HEK293 (cell line): ENCODE measurements at regions not wholly inside any gene's neighbourhood (a gene's known extent, or its start where the extent isn't known, plus 50 kb on each side); places are given as distances from the start of the nearest gene placed in this dataset.

ENCODE experiments used
- CTCF ChIA-PET: fragments of 350-600 bp; formaldehyde crosslinking; extraction: SDS; loops from one replicate; lab custom pipeline; 2021; ENCODE audit warnings: antibody characterized with exemption; lab: Yijun Ruan, JAX
- POLR2A ChIA-PET: fragments of 300-600 bp; formaldehyde crosslinking; extraction: SDS; loops from one replicate; lab custom pipeline; 2020; ENCODE audit warnings: antibody characterized with exemption, inconsistent platforms; lab: Yijun Ruan, JAX
- H3K27ac ChIP-seq: fragments of 200-500 bp; sonication (Bioruptor generic); 2 replicates; pipeline ENCODE4 v1.5.1; 2014; ENCODE audit warnings: low read depth, low read length, control low read depth, inconsistent platforms; ENCODE audit errors: extremely low read depth
- H3K36me3 ChIP-seq, 2 experiments: fragments of 200-500 bp in 1 of 2; sonication (Bioruptor generic) in 1 of 2; 1 replicate in 1 of 2; 2 replicates in 1 of 2; pipeline ENCODE4 v1.5.1; 2014 to 2017; ENCODE audit warnings: inconsistent platforms in 2 of 2, low read length in 2 of 2; ENCODE audit not compliant: control insufficient read depth in 2 of 2, insufficient read depth in 1 of 2
- H3K4me1 ChIP-seq: fragments of 200-500 bp; sonication (Bioruptor generic); 2 replicates; pipeline ENCODE4 v1.5.1; 2014; ENCODE audit warnings: mild to moderate bottlenecking, low read length, inconsistent platforms; ENCODE audit not compliant: control insufficient read depth, insufficient read depth
- H3K4me3 ChIP-seq: 2 replicates; pipeline ENCODE4 v1.5.1; 2011; ENCODE audit warnings: low read depth, mild to moderate bottlenecking, control low read depth, low read length, moderate library complexity
- H3K9me3 ChIP-seq: fragments of 200-500 bp; sonication (Bioruptor generic); 2 replicates; pipeline ENCODE4 v1.5.1; 2014; ENCODE audit warnings: low read depth, low read length, inconsistent platforms; ENCODE audit not compliant: control insufficient read depth, insufficient read depth
- OSR2 ChIP-seq: fragments of 450-650 bp; formaldehyde crosslinking; IDR thresholded peaks from 2 replicates; pipeline ENCODE4 v1.5.1; 2016; ENCODE audit warnings: missing biosample characterization, missing genetic modification characterization
- SALL2 ChIP-seq: fragments of 450-650 bp; formaldehyde crosslinking; IDR thresholded peaks from 2 replicates; pipeline ENCODE4 v1.5.0; 2017; ENCODE audit warnings: missing biosample characterization, mild to moderate bottlenecking, missing genetic modification characterization, borderline replicate concordance
- TCF7L2 ChIP-seq: IDR thresholded peaks from 2 replicates; pipeline ENCODE4 v1.6.1; 2011; ENCODE audit warnings: low read depth, mild to moderate bottlenecking, inconsistent platforms, low read length, moderate library complexity, borderline replicate concordance
- TRIM28 ChIP-seq: IDR thresholded peaks from 2 replicates; pipeline ENCODE4 v1.6.1; 2011; ENCODE audit warnings: low read length, control low read depth, borderline replicate concordance
- WT1 ChIP-seq: fragments of 450-650 bp; formaldehyde crosslinking; IDR thresholded peaks from 2 replicates; pipeline ENCODE4 v1.5.1; 2016; ENCODE audit warnings: missing biosample characterization, missing genetic modification characterization
- ZBTB1 ChIP-seq: fragments of 450-650 bp; formaldehyde crosslinking; IDR thresholded peaks from 2 replicates; pipeline ENCODE4 v1.5.1; 2016; ENCODE audit warnings: missing biosample characterization, missing genetic modification characterization
- ZBTB48 ChIP-seq: fragments of 450-650 bp; formaldehyde crosslinking; IDR thresholded peaks from 2 replicates; pipeline ENCODE4 v1.5.1; 2016; ENCODE audit warnings: missing biosample characterization, missing genetic modification characterization
- ZBTB6 ChIP-seq: fragments of 450-650 bp; formaldehyde crosslinking; IDR thresholded peaks from 2 replicates; pipeline ENCODE4 v1.5.1; 2017; ENCODE audit warnings: missing biosample characterization, missing genetic modification characterization
- ZBTB8A ChIP-seq: fragments of 450-650 bp; formaldehyde crosslinking; IDR thresholded peaks from 2 replicates; pipeline ENCODE4 v1.5.1; 2016; ENCODE audit warnings: missing biosample characterization, missing genetic modification characterization
- ZFP3 ChIP-seq: fragments of 450-650 bp; formaldehyde crosslinking; IDR thresholded peaks from 2 replicates; pipeline ENCODE4 v1.5.1; 2016; ENCODE audit warnings: low read depth, missing biosample characterization, missing genetic modification characterization
- ZFP37 ChIP-seq: fragments of 450-650 bp; formaldehyde crosslinking; IDR thresholded peaks from 2 replicates; pipeline ENCODE4 v1.5.1; 2016; ENCODE audit warnings: missing biosample characterization, missing genetic modification characterization
- ZFP69B ChIP-seq: fragments of 450-650 bp; formaldehyde crosslinking; IDR thresholded peaks from 2 replicates; pipeline ENCODE4 v1.5.1; 2016; ENCODE audit warnings: missing biosample characterization, missing genetic modification characterization
- ZNF112 ChIP-seq: fragments of 450-650 bp; formaldehyde crosslinking; IDR thresholded peaks from 2 replicates; pipeline ENCODE4 v1.5.0; 2017; ENCODE audit warnings: missing biosample characterization, missing genetic modification characterization
- ZNF155 ChIP-seq: fragments of 450-650 bp; formaldehyde crosslinking; IDR thresholded peaks from 2 replicates; pipeline ENCODE4 v1.5.1; 2016; ENCODE audit warnings: missing biosample characterization, missing genetic modification characterization
- ZNF2 ChIP-seq: fragments of 450-650 bp; formaldehyde crosslinking; IDR thresholded peaks from 2 replicates; pipeline ENCODE4 v1.5.1; 2016; ENCODE audit warnings: missing biosample characterization, missing genetic modification characterization
- ZNF211 ChIP-seq: fragments of 450-650 bp; formaldehyde crosslinking; IDR thresholded peaks from 2 replicates; pipeline ENCODE4 v1.5.1; 2016; ENCODE audit warnings: low read depth, missing biosample characterization, missing genetic modification characterization
- ZNF555 ChIP-seq: fragments of 450-650 bp; formaldehyde crosslinking; conservative IDR thresholded peaks from 2 replicates; pipeline ENCODE4 v1.5.1; 2017; ENCODE audit warnings: missing biosample characterization, mild to moderate bottlenecking, missing genetic modification characterization, inconsistent platforms
- ZSCAN5A ChIP-seq: fragments of 450-650 bp; formaldehyde crosslinking; IDR thresholded peaks from 2 replicates; pipeline ENCODE4 v1.5.1; 2016; ENCODE audit warnings: missing biosample characterization, missing genetic modification characterization
- TF ChIP-seq, protein P1 (sequence below): fragments of 450-650 bp; formaldehyde crosslinking; IDR thresholded peaks from 2 replicates; pipeline ENCODE4 v1.5.1; 2016; ENCODE audit warnings: missing biosample characterization, missing genetic modification characterization, borderline replicate concordance
- TF ChIP-seq, protein P2 (sequence below): fragments of 450-650 bp; formaldehyde crosslinking; IDR thresholded peaks from 2 replicates; pipeline ENCODE4 v1.5.1; 2016; ENCODE audit warnings: missing biosample characterization, missing genetic modification characterization
- TF ChIP-seq, protein P3 (sequence below): fragments of 450-650 bp; formaldehyde crosslinking; IDR thresholded peaks from 2 replicates; pipeline ENCODE4 v1.5.1; 2016; ENCODE audit warnings: missing biosample characterization, missing genetic modification characterization
- TF ChIP-seq, protein P4 (sequence below): IDR thresholded peaks from 2 replicates; pipeline ENCODE4 v1.6.1; 2011; ENCODE audit warnings: mild to moderate bottlenecking, low read depth, low read length, borderline replicate concordance

DNA sequence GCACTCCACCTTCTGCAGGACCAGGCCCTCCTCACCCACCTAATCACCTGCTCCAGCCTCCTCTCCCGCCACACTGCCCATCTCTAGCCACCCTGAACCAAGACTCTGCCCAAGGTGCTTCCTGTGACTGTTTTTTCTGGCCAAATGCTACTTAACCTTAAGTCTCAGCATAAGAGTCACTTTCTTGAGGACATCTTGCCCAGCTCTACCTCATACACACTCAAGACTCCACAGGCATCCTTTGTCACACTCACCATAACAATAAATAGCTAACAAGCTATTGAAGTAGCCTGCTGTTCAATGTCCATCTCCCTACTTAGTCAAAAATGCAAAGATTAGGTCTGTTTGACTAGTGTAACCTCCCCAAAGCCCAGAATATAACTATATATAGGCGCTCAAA lies 455.4 kb upstream of the NFE2L3 start:
- Histone ChIP-seq H3K4me3 (no peak overlapping the region), H3K4me1 (peaks cover 6% of the 10 kb centered on the region), H3K27ac (no peak overlapping the region), H3K36me3 (no peaks in the 10 kb centered on the region), H3K9me3 (no peaks in the 10 kb centered on the region)
- TF ChIP-seq ZBTB1 (tag by site-specific recombination): no peak
- TF ChIP-seq, protein P1, sequence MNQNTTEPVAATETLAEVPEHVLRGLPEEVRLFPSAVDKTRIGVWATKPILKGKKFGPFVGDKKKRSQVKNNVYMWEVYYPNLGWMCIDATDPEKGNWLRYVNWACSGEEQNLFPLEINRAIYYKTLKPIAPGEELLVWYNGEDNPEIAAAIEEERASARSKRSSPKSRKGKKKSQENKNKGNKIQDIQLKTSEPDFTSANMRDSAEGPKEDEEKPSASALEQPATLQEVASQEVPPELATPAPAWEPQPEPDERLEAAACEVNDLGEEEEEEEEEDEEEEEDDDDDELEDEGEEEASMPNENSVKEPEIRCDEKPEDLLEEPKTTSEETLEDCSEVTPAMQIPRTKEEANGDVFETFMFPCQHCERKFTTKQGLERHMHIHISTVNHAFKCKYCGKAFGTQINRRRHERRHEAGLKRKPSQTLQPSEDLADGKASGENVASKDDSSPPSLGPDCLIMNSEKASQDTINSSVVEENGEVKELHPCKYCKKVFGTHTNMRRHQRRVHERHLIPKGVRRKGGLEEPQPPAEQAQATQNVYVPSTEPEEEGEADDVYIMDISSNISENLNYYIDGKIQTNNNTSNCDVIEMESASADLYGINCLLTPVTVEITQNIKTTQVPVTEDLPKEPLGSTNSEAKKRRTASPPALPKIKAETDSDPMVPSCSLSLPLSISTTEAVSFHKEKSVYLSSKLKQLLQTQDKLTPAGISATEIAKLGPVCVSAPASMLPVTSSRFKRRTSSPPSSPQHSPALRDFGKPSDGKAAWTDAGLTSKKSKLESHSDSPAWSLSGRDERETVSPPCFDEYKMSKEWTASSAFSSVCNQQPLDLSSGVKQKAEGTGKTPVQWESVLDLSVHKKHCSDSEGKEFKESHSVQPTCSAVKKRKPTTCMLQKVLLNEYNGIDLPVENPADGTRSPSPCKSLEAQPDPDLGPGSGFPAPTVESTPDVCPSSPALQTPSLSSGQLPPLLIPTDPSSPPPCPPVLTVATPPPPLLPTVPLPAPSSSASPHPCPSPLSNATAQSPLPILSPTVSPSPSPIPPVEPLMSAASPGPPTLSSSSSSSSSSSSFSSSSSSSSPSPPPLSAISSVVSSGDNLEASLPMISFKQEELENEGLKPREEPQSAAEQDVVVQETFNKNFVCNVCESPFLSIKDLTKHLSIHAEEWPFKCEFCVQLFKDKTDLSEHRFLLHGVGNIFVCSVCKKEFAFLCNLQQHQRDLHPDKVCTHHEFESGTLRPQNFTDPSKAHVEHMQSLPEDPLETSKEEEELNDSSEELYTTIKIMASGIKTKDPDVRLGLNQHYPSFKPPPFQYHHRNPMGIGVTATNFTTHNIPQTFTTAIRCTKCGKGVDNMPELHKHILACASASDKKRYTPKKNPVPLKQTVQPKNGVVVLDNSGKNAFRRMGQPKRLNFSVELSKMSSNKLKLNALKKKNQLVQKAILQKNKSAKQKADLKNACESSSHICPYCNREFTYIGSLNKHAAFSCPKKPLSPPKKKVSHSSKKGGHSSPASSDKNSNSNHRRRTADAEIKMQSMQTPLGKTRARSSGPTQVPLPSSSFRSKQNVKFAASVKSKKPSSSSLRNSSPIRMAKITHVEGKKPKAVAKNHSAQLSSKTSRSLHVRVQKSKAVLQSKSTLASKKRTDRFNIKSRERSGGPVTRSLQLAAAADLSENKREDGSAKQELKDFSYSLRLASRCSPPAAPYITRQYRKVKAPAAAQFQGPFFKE (tag by site-specific recombination): no peak
- no peak for TF ChIP-seq ZBTB8A
- TF ChIP-seq, protein P2, sequence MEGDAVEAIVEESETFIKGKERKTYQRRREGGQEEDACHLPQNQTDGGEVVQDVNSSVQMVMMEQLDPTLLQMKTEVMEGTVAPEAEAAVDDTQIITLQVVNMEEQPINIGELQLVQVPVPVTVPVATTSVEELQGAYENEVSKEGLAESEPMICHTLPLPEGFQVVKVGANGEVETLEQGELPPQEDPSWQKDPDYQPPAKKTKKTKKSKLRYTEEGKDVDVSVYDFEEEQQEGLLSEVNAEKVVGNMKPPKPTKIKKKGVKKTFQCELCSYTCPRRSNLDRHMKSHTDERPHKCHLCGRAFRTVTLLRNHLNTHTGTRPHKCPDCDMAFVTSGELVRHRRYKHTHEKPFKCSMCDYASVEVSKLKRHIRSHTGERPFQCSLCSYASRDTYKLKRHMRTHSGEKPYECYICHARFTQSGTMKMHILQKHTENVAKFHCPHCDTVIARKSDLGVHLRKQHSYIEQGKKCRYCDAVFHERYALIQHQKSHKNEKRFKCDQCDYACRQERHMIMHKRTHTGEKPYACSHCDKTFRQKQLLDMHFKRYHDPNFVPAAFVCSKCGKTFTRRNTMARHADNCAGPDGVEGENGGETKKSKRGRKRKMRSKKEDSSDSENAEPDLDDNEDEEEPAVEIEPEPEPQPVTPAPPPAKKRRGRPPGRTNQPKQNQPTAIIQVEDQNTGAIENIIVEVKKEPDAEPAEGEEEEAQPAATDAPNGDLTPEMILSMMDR (tag by site-specific recombination): no peak
- TF ChIP-seq ZNF555 (tag by site-specific recombination): no peak
- TF ChIP-seq ZNF2 (tag by site-specific recombination): no peak
- no peak for TF ChIP-seq ZBTB48
- TF ChIP-seq, protein P3, sequence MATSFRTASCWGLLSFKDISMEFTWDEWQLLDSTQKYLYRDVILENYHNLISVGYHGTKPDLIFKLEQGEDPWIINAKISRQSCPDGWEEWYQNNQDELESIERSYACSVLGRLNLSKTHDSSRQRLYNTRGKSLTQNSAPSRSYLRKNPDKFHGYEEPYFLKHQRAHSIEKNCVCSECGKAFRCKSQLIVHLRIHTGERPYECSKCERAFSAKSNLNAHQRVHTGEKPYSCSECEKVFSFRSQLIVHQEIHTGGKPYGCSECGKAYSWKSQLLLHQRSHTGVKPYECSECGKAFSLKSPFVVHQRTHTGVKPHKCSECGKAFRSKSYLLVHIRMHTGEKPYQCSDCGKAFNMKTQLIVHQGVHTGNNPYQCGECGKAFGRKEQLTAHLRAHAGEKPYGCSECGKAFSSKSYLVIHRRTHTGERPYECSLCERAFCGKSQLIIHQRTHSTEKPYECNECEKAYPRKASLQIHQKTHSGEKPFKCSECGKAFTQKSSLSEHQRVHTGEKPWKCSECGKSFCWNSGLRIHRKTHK (tag by site-specific recombination): no peak
- no peak for TF ChIP-seq ZNF155 (tag by site-specific recombination)
- TF ChIP-seq TRIM28: no peak
- TF ChIP-seq ZFP37: no peak
- TF ChIP-seq ZNF211 (tag by site-specific recombination): no peak
- TF ChIP-seq ZNF112 (tag by site-specific recombination): no peak
- TF ChIP-seq ZBTB6 (tag by site-specific recombination): no peak
- POLR2A ChIA-PET: no interaction called here
- CTCF ChIA-PET: interaction anchor here (1.3 kb wide), 1 partner anchor 25 kb away, joined by 4 read pairs; no protein-coding TSS in a partner anchor

- H3K36me3 ChIP-seq: no peaks in the 10 kb centered on the region
- no peak overlapping the region for H3K4me3 ChIP-seq
- no peak overlapping the region for H3K27ac ChIP-seq
- peaks cover 6% of the 10 kb centered on the region for H3K4me1 ChIP-seq
- CTCF ChIA-PET: no interaction called here
- H3K9me3 ChIP-seq: no peaks in the 10 kb centered on the region
- POLR2A ChIA-PET: no interaction called here
- no peak for TF ChIP-seq SALL2
- no peak for TF ChIP-seq ZSCAN5A (tag by site-specific recombination)
- peak; percentile 64; the same call in 1 of the 2 replicates for TF ChIP-seq WT1 (tag by site-specific recombination)
- TF ChIP-seq ZFP3: no peak
- TF ChIP-seq ZFP69B (tag by site-specific recombination): no peak
- no peak for TF ChIP-seq ZNF555 (tag by site-specific recombination)
- TF ChIP-seq TCF7L2: no peak
- 0 out of 2 replicates have a peak, but pooled peaks have one; percentile 9 for TF ChIP-seq OSR2 (tag by site-specific recombination)
- TF ChIP-seq, protein P4, sequence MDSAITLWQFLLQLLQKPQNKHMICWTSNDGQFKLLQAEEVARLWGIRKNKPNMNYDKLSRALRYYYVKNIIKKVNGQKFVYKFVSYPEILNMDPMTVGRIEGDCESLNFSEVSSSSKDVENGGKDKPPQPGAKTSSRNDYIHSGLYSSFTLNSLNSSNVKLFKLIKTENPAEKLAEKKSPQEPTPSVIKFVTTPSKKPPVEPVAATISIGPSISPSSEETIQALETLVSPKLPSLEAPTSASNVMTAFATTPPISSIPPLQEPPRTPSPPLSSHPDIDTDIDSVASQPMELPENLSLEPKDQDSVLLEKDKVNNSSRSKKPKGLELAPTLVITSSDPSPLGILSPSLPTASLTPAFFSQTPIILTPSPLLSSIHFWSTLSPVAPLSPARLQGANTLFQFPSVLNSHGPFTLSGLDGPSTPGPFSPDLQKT: no peak
Observed at GRCh38 chr7:25698451-25699113, 453.4 kb upstream of the NFE2L3 start.
